ENCODE measurements at regions not wholly inside any gene's neighbourhood (a gene's known extent, or its start where the extent isn't known, plus 50 kb on each side); places are given as distances from the start of the nearest gene placed in this dataset.
"Not testable (repeated sequence)": the region's sequence is repeated elsewhere in the genome, so short reads cannot be mapped to it uniquely, and the experiment has no call there.

- DNase-seq (ENCODE audit: extremely low spot score, unreplicated experiment): no peak
- H3K4me1 Mint-ChIP-seq (ENCODE audit: unreplicated experiment): no peaks in the 10 kb centered on the region
- no peaks in the 10 kb centered on the region for H3K36me3 Mint-ChIP-seq
- no peaks in the 10 kb centered on the region for H3K27me3 Mint-ChIP-seq
- H3K9me3 Mint-ChIP-seq: no peaks in the 10 kb centered on the region
- no peak overlapping the region for H3K27ac Mint-ChIP-seq
- TF ChIP-seq, protein P1, sequence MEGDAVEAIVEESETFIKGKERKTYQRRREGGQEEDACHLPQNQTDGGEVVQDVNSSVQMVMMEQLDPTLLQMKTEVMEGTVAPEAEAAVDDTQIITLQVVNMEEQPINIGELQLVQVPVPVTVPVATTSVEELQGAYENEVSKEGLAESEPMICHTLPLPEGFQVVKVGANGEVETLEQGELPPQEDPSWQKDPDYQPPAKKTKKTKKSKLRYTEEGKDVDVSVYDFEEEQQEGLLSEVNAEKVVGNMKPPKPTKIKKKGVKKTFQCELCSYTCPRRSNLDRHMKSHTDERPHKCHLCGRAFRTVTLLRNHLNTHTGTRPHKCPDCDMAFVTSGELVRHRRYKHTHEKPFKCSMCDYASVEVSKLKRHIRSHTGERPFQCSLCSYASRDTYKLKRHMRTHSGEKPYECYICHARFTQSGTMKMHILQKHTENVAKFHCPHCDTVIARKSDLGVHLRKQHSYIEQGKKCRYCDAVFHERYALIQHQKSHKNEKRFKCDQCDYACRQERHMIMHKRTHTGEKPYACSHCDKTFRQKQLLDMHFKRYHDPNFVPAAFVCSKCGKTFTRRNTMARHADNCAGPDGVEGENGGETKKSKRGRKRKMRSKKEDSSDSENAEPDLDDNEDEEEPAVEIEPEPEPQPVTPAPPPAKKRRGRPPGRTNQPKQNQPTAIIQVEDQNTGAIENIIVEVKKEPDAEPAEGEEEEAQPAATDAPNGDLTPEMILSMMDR (conservative IDR thresholded peaks at IDR 0.05): no peak
- no peak overlapping the region for H3K4me3 Mint-ChIP-seq
Observed at GRCh38 chr5:97297704-97298091, 114.7 kb upstream of the RIOK2 start.

DNA sequence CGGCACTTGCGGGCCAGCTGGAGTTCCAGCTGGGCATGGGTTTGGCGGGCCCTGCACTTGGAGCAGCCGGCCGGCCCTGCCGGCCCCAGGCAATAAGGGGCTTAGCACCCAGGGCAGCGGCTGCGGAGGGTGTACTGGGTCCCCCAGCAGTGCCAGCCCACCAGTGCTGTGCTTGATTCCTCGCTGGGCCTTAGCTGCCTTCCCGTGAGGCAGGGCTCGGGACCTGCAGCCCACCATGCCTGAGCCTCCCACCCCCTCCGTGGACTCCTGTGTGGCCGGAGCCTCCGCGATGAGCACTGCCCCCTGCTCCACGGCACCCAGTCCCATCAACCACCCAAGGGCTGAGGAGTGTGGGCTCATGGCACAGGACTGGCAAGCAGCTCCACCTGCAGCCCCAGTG lies 118.1 kb upstream of the RIOK2 start:
- DNase-seq (ENCODE audit: extremely low spot score, unreplicated experiment); H3K27ac Mint-ChIP-seq; H3K36me3 Mint-ChIP-seq; H3K4me1 Mint-ChIP-seq (ENCODE audit: unreplicated experiment); H3K4me3 Mint-ChIP-seq; H3K27me3 Mint-ChIP-seq; H3K9me3 Mint-ChIP-seq: not testable (repeated sequence)

- DNase-seq (ENCODE audit: extremely low spot score, unreplicated experiment): no peak
- Mint-ChIP-seq H3K4me1 (ENCODE audit: unreplicated experiment) (no peaks in the 10 kb centered on the region), H3K4me3 (no peak overlapping the region), H3K9me3 (no peaks in the 10 kb centered on the region), H3K27ac (no peak overlapping the region), H3K36me3 (no peaks in the 10 kb centered on the region), H3K27me3 (no peaks in the 10 kb centered on the region)
- TF ChIP-seq, protein P1 (conservative IDR thresholded peaks at IDR 0.05): no peak
Observed at GRCh38 chr5:97338729-97339128, 155.7 kb upstream of the RIOK2 start.

DNA sequence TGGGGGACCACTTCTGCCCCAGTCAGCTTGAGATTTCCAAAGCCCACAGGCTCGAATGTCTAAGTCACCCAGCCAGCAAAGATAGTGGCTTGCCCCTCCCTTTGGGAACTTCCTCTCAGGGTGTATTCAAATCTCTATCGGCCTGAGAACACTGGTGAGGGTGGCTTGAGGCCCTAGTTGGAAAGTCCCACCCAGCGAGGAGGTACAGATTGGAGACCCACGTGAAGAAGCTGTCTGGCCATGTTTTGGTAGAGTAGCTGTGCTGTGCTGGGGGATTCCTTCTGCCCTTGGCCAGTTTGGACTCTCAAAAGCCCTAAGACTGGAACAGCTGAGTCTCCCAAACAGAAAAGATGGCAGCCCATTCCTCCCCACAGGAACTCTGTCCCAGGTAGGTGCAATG lies 172.7 kb upstream of the RIOK2 start:
- Mint-ChIP-seq H3K36me3 (no peaks in the 10 kb centered on the region), H3K27ac (no peak overlapping the region), H3K4me3 (no peak overlapping the region), H3K9me3 (no peaks in the 10 kb centered on the region), H3K27me3 (no peaks in the 10 kb centered on the region), H3K4me1 (ENCODE audit: unreplicated experiment) (no peaks in the 10 kb centered on the region)
- DNase-seq (ENCODE audit: extremely low spot score, unreplicated experiment): no peak
- TF ChIP-seq, protein P1 (conservative IDR thresholded peaks at IDR 0.05): no peak

DNA sequence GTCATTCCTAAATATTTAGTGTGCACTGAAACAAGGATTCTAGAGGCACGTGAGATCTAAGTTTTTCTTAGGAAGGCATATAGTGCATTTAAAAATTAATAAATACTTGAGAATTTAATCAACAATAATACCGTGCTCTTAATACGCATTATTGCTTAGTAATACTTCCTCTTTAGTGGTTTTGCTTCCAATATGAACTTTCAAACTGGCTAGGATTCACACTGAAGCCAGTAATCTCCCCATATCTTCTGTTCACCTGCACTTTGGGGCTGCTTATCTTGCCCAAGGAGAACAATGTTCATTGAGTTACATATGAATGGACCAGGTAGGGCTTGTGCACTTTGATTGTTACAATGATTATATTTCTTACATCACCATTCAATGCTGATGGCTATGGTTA lies 180.5 kb upstream of the RIOK2 start:
- TF ChIP-seq, protein P1 (conservative IDR thresholded peaks at IDR 0.05): no peak
- no peak overlapping the region for H3K4me3 Mint-ChIP-seq
- no peaks in the 10 kb centered on the region for H3K36me3 Mint-ChIP-seq
- DNase-seq (ENCODE audit: extremely low spot score, unreplicated experiment): no peak
- H3K27me3 Mint-ChIP-seq: no peaks in the 10 kb centered on the region
- H3K9me3 Mint-ChIP-seq: no peaks in the 10 kb centered on the region
- H3K4me1 Mint-ChIP-seq (ENCODE audit: unreplicated experiment): no peaks in the 10 kb centered on the region
- H3K27ac Mint-ChIP-seq: no peak overlapping the region

DNA sequence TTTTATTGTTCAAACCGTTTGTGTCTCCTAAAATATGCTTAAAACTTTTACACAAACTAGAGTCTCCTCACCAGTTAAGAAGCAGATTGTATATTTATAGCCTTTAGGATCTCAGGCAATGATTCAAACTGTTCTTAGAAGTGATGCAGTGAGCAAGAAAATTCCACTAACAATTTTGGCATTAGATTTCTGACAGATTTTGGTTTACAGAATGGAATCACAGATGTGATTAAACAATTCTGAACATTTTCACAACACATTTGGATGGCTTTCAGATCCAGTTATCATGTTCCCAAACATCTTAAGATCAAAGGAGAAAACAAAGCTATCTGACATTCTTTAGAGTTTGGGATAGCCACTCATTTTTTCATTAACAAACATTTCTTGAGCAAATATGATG lies 181.7 kb upstream of the RIOK2 start:
- Mint-ChIP-seq H3K4me1 (ENCODE audit: unreplicated experiment) (no peaks in the 10 kb centered on the region), H3K36me3 (no peaks in the 10 kb centered on the region), H3K27me3 (no peaks in the 10 kb centered on the region), H3K9me3 (no peaks in the 10 kb centered on the region), H3K27ac (no peak overlapping the region), H3K4me3 (no peak overlapping the region)
- DNase-seq (ENCODE audit: extremely low spot score, unreplicated experiment): no peak
- TF ChIP-seq, protein P1 (conservative IDR thresholded peaks at IDR 0.05): no peak
